HuH-7 (cell line): ENCODE measurements at regions not wholly inside any gene's neighbourhood (a gene's known extent, or its start where the extent isn't known, plus 50 kb on each side); places are given as distances from the start of the nearest gene placed in this dataset.
A peak's percentile ranks its signal among the peaks of the same experiment; 100 is the strongest.
"Not testable (repeated sequence)": the region's sequence is repeated elsewhere in the genome, so short reads cannot be mapped to it uniquely, and the experiment has no call there.

Source experiments
- DNase-seq: peaks from one replicate; pipeline ENCODE4 v3.0.0; 2011; ENCODE audit warnings: low spot score

- no peak for DNase-seq
These were observed 87.7 kb downstream of the UTP18 start for GRCh38 chr17:51347851-51348584.

DNA sequence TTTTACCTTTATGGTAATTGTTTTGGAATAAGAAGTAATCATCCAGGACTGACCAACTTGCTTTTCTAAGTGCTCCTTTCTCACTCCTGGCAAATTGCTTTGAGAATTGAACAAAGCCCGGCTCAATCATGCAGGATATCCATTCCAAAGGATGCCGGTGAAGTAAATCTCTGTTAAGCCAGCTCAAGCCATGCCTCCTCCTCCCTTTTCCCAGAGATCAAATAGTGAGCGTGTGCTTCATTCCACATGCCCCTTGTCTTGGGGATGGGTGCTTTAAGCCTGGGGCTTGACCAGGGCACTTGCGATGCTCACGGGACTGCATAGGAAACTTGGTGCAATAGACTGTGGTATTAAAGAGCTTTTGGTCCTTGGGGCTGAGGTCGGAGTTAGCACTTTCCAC lies 90.7 kb downstream of the UTP18 start:
- DNase-seq, result no peak

- no peak for DNase-seq
These were observed 91.5 kb downstream of the UTP18 start for GRCh38 chr17:51351890-51352289.

GRCh38 chr17:51352798-51353197 lies 92.5 kb downstream of the UTP18 start:
- DNase-seq, result no peak

- no peak for DNase-seq
These were observed 93.0 kb downstream of the UTP18 start for GRCh38 chr17:51353296-51353695.

DNA sequence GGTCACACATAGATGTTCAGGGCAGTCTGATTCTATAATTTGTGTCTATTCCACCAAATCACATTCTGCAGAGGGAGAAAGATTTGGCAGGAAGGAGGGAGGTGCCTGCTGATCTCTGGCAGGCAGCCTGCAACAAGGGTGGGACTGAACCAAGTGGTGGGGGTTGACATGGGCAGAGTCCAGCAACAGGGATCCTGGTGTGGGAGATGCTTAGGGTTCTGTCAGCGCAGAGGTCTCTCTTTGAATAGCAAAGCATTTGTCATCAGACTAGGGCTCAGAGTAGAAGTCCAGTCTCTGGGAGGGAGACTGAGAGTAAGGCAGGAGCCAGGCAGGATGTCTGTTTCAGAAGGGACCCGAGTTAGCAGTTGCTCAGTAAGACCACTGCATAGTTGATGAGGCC lies 94.6 kb downstream of the UTP18 start:
- DNase-seq, result no peak

DNA sequence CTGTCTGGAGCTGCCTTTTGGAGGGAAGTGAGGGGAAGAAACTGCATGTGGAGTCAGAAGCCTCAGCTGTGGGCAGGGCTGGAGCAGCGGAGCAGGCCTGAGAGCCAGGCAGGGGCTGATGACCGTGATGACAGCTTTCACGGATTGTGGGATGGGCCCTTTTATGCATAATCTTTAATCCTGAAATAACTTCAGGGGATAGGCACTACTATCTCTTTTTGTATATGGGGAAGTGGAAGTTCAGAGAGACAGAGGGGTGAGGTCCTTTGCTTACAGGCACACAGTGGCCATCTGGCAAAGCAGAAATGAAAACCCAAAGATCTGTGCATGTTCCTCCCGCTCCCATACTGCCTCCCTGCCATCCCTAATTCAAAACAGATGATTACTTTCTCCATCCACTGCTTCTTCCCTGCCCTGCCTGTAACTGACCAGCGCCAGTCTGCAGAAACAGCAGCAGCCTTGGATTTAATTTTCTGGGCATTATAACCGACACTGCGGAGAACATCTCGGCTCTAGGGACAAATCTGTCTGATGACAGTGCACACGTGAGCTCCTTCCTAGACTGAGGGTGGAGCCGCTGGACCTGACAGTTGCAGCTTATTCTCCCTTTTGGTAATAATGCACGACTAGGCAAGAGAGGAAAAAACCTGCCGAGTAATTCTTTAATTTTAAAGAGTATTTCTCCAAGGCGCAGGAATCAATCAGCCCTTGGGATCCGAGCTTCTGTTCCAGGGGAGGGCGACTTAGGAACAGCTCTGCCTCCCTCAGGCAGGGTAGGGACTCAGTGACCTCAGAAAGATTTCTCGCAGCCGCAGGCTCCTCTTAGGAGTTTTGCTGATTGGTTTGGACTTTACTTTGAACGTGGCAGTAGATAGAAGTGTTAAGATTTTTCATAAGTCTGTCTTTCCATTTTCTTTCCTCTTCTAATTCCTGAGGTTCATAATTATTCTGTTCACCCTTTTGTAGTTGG lies 95.4 kb downstream of the UTP18 start:
- DNase-seq, result no peak

DNA sequence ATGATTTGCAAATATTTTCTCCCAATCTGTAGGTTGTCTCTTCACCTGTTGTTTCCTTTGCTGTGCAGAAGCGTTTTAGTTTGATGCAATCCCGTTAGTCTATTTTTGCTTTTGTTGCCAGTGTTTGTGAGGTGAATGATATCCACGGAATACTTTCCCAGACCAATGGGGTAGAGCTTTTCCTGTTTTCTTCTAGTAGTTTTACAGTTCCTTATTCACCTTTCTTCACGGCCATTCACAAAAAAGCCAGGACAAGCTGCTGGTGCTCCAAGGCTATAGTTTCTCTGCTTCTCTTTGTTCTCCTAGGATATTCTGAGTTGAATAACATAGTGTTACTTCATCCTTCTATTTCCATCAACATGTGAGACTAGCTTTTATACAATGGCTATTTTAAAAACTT lies 98.7 kb downstream of the UTP18 start:
- DNase-seq, result no peak

GRCh38 chr17:51362811-51363585 lies 102.7 kb downstream of the UTP18 start:
- no peak for DNase-seq

- no peak for DNase-seq
These were observed 104.7 kb downstream of the UTP18 start for GRCh38 chr17:51365090-51365489.

- no peak for DNase-seq
These were observed 106.5 kb downstream of the UTP18 start for GRCh38 chr17:51366866-51367265.

- DNase-seq, result not testable (repeated sequence)
These were observed 107.5 kb downstream of the UTP18 start for GRCh38 chr17:51367836-51368235.

DNA sequence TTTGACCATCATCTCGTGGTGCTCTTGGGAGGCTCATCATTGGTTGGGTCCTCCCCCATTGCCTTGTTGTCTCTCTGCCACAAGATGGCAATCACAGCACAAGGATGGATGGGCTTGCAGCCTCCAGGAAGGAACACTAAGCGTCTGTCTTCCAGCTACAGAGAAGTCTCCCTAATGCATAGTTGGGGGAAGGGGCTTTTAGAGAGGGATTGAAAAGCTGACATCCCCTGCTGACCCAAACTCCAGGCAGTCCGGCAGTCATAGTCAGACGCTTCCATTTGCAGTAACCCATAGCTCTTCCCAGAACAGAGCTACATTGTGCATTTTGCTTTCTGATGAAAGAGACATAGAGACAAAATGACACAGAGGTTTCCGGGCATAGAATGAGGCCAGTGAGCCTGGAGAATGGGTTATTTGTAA lies 111.4 kb downstream of the UTP18 start:
- peak; percentile 24 for DNase-seq

DNA sequence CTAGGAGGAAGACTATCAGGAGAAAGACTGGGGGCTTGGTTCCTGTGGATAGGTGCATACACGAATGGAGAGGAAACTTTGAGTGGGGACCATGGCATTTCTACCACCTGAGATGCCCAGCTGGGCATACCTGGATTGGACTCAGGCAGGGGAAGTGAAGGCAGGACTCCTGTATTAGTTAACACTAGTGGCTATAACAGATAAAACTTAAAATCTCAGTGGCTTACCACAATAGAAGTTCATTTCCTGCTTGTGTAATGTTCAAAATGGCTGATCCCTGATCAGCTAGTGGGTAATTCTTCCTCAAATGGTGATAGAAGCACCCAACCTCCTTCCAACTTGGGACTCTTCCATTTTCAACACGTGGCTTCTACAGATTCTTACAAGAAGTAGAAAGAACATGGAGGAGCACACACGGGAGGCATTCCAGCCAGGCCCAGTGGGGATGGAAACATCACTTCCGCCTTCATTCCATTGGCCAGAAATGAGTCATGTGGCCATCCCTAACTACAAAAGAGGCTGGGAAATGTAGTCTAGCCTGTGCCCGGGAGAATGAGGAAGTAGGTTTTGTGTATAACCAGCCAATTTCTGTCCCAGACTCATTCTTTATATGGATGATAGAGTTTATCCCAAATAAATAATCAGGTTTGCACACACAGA lies 112.1 kb downstream of the UTP18 start:
- peak; percentile 45 for DNase-seq

DNA sequence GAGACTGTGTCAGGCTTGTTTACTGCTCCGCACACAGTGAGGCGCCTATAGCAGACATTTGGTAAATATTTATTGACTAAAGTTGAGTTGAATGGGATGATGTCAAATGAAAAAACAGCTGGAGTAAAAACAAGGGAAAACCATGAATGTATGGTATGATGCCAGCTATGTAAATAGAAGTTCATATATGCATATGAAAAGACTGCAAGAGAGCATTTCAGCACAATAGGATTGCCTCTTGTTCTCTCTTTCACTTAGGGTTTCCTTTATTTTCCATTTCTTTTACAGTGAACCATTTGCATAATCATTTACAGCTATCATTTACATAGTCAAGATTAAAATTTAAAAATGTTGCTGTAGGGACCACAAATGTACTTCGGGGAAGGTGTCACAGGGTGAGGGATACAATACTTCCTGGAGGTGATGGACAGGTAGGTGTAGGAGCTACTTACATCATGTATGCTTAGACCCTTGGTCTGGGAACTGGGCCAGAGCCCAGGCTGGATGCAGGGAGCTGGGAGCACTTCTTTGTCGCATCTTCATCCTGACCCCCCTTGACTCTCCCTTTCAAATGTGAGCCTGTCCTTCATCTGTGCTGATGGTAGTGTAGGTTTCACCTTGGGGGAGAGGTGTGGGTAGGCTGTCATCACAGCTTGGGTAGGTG lies 113.3 kb downstream of the UTP18 start:
- DNase-seq, result no peak

DNA sequence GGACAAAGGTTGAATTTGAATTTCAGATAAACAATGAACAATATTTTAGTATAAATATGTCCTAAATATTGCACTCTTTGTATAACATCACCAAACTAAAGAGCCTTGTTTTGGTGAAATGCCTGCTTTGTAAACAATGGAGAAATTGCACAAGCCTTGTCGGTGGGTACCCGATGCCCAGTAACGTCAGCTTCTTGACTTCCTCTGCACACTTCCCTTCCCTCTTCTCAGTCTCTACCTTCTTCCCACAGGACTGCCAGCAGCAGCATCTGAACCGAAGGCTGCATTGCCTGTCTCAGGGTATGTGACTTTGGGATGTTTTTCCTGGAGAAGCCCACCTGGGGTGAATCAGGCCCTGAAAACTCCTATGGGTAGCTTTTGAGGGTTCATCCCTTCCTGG lies 113.9 kb downstream of the UTP18 start:
- DNase-seq, result no peak

GRCh38 chr17:51375771-51376170 lies 115.4 kb downstream of the UTP18 start:
- no peak for DNase-seq

- no peak for DNase-seq
These were observed 116.4 kb downstream of the UTP18 start for GRCh38 chr17:51376739-51377138.

- no peak for DNase-seq
These were observed 120.9 kb downstream of the UTP18 start for GRCh38 chr17:51381262-51381661.

- DNase-seq, result no peak
These were observed 124.9 kb downstream of the UTP18 start for GRCh38 chr17:51385208-51385607.

DNA sequence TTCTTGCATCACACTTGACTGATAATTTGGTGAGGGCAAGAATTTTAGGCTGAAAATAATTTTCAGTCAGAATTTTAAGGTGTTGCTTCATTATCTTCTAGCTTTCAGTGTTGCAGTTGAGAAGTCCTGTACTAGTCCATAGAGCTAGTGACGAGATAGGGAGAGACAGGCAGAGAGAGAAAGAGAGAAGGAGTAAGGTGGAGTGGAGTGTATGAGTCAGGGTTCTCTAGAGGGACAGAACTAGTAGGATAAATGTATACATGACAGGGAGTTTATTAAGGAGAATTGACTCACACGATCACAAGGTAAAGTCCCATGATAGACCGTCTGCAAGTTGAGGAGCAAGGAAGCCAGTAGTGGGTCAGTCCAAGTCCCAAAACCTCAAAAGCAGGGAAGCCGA lies 127.2 kb downstream of the UTP18 start:
- no peak for DNase-seq
